COR-L47 (cell line): ENCODE measurements at regions not wholly inside any gene's neighbourhood (a gene's known extent, or its start where the extent isn't known, plus 50 kb on each side); places are given as distances from the start of the nearest gene placed in this dataset.
"Not testable (repeated sequence)": the region's sequence is repeated elsewhere in the genome, so short reads cannot be mapped to it uniquely, and the experiment has no call there.

Experiments
- DNase-seq: peaks from one replicate; lab custom pipeline; 2025; lab: John Stamatoyannopoulos, UW

- DNase-seq = no peak
These were observed 486.4 kb upstream of the SOX9 start for GRCh38 chr17:71634376-71634775.

- no peak for DNase-seq
These were observed 485.6 kb upstream of the SOX9 start for GRCh38 chr17:71635187-71635586.

- no peak for DNase-seq
These were observed 484.2 kb upstream of the SOX9 start for GRCh38 chr17:71636644-71637043.

GRCh38 chr17:71638668-71639067, 482.2 kb upstream of the SOX9 start:
- DNase-seq = no peak

- DNase-seq = no peak
These were observed 481.0 kb upstream of the SOX9 start for GRCh38 chr17:71639865-71640264.

- DNase-seq = not testable (repeated sequence)
These were observed 473.9 kb upstream of the SOX9 start for GRCh38 chr17:71646890-71647289.

- not testable (repeated sequence) for DNase-seq
These were observed 472.5 kb upstream of the SOX9 start for GRCh38 chr17:71648342-71648741.

- DNase-seq = no peak
These were observed 470.9 kb upstream of the SOX9 start for GRCh38 chr17:71649941-71650350.

- DNase-seq = no peak
These were observed 465.3 kb upstream of the SOX9 start for GRCh38 chr17:71655542-71655941.

- no peak for DNase-seq
These were observed 463.6 kb upstream of the SOX9 start for GRCh38 chr17:71656964-71657858.

GRCh38 chr17:71658996-71659395, 461.8 kb upstream of the SOX9 start:
- no peak for DNase-seq

- no peak for DNase-seq
These were observed 456.0 kb upstream of the SOX9 start for GRCh38 chr17:71664861-71665260.

- no peak for DNase-seq
These were observed 454.8 kb upstream of the SOX9 start for GRCh38 chr17:71666047-71666446.

GRCh38 chr17:71667661-71668060, 453.2 kb upstream of the SOX9 start:
- DNase-seq = no peak

- no peak for DNase-seq
These were observed 452.0 kb upstream of the SOX9 start for GRCh38 chr17:71668807-71669206.

GRCh38 chr17:71677439-71677838, 443.4 kb upstream of the SOX9 start:
- no peak for DNase-seq

GRCh38 chr17:71679832-71680231, 441.0 kb upstream of the SOX9 start:
- DNase-seq = no peak

- no peak for DNase-seq
These were observed 439.2 kb upstream of the SOX9 start for GRCh38 chr17:71681427-71682173.

GRCh38 chr17:71682174-71682494, 438.7 kb upstream of the SOX9 start:
- no peak for DNase-seq

- DNase-seq = no peak
These were observed 431.0 kb upstream of the SOX9 start for GRCh38 chr17:71689782-71690181.

GRCh38 chr17:71699907-71700306, 420.9 kb upstream of the SOX9 start:
- DNase-seq = no peak

GRCh38 chr17:71703701-71704100, 417.1 kb upstream of the SOX9 start:
- DNase-seq = no peak

- DNase-seq = no peak
These were observed 411.4 kb upstream of the SOX9 start for GRCh38 chr17:71709271-71709890.
